RWPE2 (cell line): ENCODE measurements at regions not wholly inside any gene's neighbourhood (a gene's known extent, or its start where the extent isn't known, plus 50 kb on each side); places are given as distances from the start of the nearest gene placed in this dataset.

Experiments used
- ATAC-seq: fragments of 200-7000 bp; cut with Tn5 transposase; 3 replicates; pipeline ENCODE4 v1.9.1; 2021; ENCODE audit warnings: low read depth
- DNase-seq: peaks from one replicate; pipeline ENCODE4 v3.0.0-alpha.2; 2020; ENCODE audit warnings: low spot score
- H3K27ac ChIP-seq: fragments of 450-650 bp; 2 replicates; pipeline ENCODE4 v1.5.1; 2017; ENCODE audit warnings: mild to moderate bottlenecking; ENCODE audit not compliant: poor library complexity, severe bottlenecking
- H3K27me3 ChIP-seq: fragments of 250-450 bp; sonication (Bioruptor Pico); 2 replicates; pipeline ENCODE4 v1.5.1; 2021; ENCODE audit warnings: mild to moderate bottlenecking, moderate library complexity; ENCODE audit not compliant: insufficient read depth, poor library complexity, severe bottlenecking
- H3K36me3 ChIP-seq: fragments of 250-450 bp; sonication (Bioruptor Pico); 2 replicates; pipeline ENCODE4 v1.5.1; 2020; ENCODE audit warnings: low read depth, mild to moderate bottlenecking, moderate library complexity
- H3K4me1 ChIP-seq: fragments of 250-450 bp; sonication (Bioruptor Pico); 2 replicates; pipeline ENCODE4 v1.5.1; 2021; ENCODE audit warnings: mild to moderate bottlenecking, moderate library complexity; ENCODE audit not compliant: insufficient read depth, poor library complexity, severe bottlenecking
- H3K4me3 ChIP-seq: fragments of 250-450 bp; sonication (Bioruptor Pico); 2 replicates; pipeline ENCODE4 v1.5.1; 2021; ENCODE audit warnings: mild to moderate bottlenecking, moderate library complexity; ENCODE audit not compliant: severe bottlenecking
- H3K9me3 ChIP-seq: fragments of 250-450 bp; sonication (Bioruptor Pico); 2 replicates; pipeline ENCODE4 v1.5.1; 2021; ENCODE audit warnings: mild to moderate bottlenecking, moderate library complexity; ENCODE audit not compliant: severe bottlenecking
- TF ChIP-seq, protein P1 (sequence below): fragments of 450-650 bp; IDR thresholded peaks from one replicate; pipeline ENCODE4 v1.5.1; 2017; ENCODE audit warnings: mild to moderate bottlenecking, moderate library complexity; ENCODE audit not compliant: poor library complexity, severe bottlenecking

DNA sequence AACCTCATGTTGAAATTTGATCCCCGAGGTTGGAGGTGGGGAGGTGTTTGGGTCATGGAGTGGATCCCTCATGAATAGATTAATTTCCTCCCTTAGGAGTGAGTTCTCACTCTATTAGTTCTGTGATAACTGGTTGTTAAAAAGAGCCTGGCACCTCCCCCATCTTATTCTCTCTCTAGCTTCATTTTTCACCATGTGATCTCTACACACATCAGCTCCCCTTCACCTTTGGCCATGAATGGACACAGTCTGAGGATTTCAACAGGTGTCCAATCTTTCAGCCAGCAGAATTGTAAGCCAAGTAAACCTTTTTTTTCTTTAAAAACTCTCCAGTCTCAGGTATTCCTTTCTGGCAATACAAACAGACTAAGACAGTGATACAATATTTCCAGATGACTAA lies 602.0 kb upstream of the FAM98A start:
- Histone ChIP-seq H3K9me3 (no peaks in the 10 kb centered on the region), H3K27me3 (no peaks in the 10 kb centered on the region), H3K4me1 (no peaks in the 10 kb centered on the region), H3K4me3 (no peak overlapping the region), H3K27ac (no peak overlapping the region), H3K36me3 (no peaks in the 10 kb centered on the region)
- no peak for DNase-seq
- TF ChIP-seq, protein P1, sequence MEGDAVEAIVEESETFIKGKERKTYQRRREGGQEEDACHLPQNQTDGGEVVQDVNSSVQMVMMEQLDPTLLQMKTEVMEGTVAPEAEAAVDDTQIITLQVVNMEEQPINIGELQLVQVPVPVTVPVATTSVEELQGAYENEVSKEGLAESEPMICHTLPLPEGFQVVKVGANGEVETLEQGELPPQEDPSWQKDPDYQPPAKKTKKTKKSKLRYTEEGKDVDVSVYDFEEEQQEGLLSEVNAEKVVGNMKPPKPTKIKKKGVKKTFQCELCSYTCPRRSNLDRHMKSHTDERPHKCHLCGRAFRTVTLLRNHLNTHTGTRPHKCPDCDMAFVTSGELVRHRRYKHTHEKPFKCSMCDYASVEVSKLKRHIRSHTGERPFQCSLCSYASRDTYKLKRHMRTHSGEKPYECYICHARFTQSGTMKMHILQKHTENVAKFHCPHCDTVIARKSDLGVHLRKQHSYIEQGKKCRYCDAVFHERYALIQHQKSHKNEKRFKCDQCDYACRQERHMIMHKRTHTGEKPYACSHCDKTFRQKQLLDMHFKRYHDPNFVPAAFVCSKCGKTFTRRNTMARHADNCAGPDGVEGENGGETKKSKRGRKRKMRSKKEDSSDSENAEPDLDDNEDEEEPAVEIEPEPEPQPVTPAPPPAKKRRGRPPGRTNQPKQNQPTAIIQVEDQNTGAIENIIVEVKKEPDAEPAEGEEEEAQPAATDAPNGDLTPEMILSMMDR, result no peak
- ATAC-seq, result no peak

DNA sequence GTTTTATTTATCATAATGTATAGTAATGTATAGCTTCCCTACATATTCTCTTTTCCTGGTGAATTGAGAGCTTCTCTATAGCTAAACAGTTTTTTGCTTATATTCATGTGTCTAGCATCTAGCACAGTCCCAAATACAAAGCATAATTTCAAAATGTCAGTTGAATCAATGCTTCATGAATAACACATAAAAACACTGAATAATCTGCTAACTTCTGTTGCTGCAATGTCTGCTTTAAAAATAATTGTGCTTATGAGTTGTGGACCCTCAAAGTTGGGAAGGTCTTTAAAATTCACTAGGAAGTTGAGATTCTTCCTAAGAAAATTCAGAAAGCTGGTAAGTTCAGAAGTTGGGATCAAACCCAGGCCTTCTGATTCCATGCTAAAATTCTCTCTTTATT lies 600.9 kb upstream of the FAM98A start:
- Histone ChIP-seq H3K27ac (no peak overlapping the region), H3K36me3 (no peaks in the 10 kb centered on the region), H3K27me3 (no peaks in the 10 kb centered on the region), H3K9me3 (no peaks in the 10 kb centered on the region), H3K4me3 (no peak overlapping the region), H3K4me1 (no peaks in the 10 kb centered on the region)
- no peak for DNase-seq
- ATAC-seq, result no peak
- TF ChIP-seq, protein P1, result no peak

DNA sequence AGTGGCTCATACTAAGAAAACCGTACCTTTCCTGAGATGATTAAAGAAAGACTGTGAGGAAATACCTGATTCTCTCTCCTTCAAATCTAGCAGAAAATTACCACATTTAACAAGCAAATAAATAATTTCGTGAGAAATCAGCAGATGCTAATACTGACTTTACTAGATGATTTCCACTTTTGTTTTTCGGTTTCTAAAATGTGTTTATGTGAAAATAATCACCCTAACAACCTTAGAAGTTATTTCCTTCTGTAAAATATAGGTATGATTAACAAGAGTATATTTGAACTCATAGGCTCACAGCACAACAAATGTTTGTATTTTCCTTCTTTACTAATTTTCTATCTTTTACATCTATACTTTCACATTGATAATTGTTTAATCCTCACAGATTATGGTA lies 594.1 kb upstream of the FAM98A start:
- H3K27me3 ChIP-seq, result no peaks in the 10 kb centered on the region
- ATAC-seq (no peak), DNase-seq (no peak)
- no peaks in the 10 kb centered on the region for H3K9me3 ChIP-seq
- H3K4me3 ChIP-seq, result no peak overlapping the region
- H3K27ac ChIP-seq, result no peak overlapping the region
- H3K36me3 ChIP-seq, result no peaks in the 10 kb centered on the region
- TF ChIP-seq, protein P1, result no peak
- H3K4me1 ChIP-seq, result no peaks in the 10 kb centered on the region

DNA sequence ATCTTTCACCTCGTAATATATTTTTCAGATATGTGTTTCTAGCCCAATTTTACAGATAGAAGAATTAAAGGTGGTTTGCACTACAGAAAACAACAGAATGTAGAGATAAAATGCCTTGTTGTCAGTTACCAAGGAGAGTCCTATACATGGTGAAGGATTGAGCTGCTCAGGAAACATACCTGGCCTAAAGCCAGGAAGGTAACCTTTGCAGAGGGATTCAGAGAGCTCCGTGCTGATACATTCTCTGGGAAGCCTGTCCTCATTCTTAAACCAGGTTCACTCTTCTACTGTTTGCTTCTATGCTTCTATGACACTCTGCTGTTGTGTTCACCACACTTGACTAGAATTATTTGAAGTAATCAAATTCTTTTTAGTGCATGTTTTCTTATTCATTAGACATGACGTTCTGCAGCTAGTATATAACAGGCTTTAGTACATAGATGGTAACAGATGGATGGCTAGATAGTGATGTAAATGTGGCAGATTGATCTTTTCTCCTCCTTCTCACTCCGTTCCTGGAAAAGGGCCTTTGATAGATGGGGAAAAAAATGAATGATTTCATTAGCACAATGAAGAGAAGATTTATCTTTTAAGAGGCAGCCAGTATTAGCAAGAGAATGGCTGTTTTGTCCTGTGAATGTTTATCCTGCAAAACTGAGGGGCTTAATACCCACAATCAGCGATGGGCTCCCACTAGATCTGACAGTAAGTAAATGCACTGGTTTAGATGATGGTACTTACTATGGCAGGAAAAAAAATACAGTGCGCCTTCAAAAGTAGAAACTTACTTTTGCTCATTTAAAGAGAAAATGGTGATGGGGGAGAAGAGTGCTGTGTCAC lies 589.6 kb upstream of the FAM98A start:
- TF ChIP-seq, protein P1, result no peak
- Histone ChIP-seq H3K27me3 (no peaks in the 10 kb centered on the region), H3K4me3 (no peak overlapping the region), H3K27ac (no peak overlapping the region), H3K9me3 (no peaks in the 10 kb centered on the region), H3K36me3 (no peaks in the 10 kb centered on the region), H3K4me1 (no peaks in the 10 kb centered on the region)
- ATAC-seq, result no peak
- no peak for DNase-seq

DNA sequence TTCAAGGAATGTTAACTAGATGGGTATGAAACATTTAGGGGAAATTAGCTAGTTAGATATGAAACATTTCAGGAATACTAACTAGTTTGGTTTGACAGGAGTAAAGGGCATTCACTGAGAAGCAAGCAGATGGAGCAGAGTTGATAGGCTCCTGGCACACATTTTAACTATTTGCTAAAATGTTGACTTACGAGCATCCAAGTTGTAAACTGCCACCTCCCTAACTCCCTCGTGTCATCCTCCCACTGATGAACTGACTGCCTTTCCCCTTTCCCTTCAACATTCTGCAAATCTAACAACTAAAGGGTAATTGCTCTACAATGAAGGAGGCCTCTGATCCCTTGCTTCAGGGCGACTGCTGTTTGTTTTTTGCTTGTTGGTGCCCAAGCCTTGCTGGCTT lies 580.4 kb upstream of the FAM98A start:
- DNase-seq (no peak), ATAC-seq (no peak)
- no peaks in the 10 kb centered on the region for H3K4me1 ChIP-seq
- no peak overlapping the region for H3K4me3 ChIP-seq
- H3K27me3 ChIP-seq, result no peaks in the 10 kb centered on the region
- H3K36me3 ChIP-seq, result no peaks in the 10 kb centered on the region
- TF ChIP-seq, protein P1, result no peak
- no peak overlapping the region for H3K27ac ChIP-seq
- no peaks in the 10 kb centered on the region for H3K9me3 ChIP-seq
